Left ventricle myocardium inferior (tissue), 1 donor: ENCODE measurements at regions not wholly inside any gene's neighbourhood (a gene's known extent, or its start where the extent isn't known, plus 50 kb on each side); places are given as distances from the start of the nearest gene placed in this dataset.

Experiments used
- DNase-seq: peaks from one replicate; pipeline ENCODE4 v3.0.0-alpha.2; 2020
- H3K27ac ChIP-seq: fragments of 200-600 bp; replicated peaks from 2 replicates; pipeline ENCODE4 v1.8.0; 2021
- H3K27me3 ChIP-seq: fragments of 200-600 bp; 2 replicates; pipeline ENCODE4 v1.8.0; 2021; ENCODE audit warnings: low read depth
- H3K36me3 ChIP-seq: fragments of 200-600 bp; 2 replicates; pipeline ENCODE4 v1.8.0; 2021
- H3K4me1 ChIP-seq: fragments of 200-600 bp; 2 replicates; pipeline ENCODE4 v1.8.0; 2021
- H3K4me3 ChIP-seq: fragments of 200-600 bp; 2 replicates; pipeline ENCODE4 v1.8.0; 2021; ENCODE audit warnings: mild to moderate bottlenecking, moderate library complexity
- H3K9me3 ChIP-seq: fragments of 200-600 bp; replicated peaks from 2 replicates; pipeline ENCODE4 v1.8.0; 2021
- CTCF ChIP-seq: fragments of 200-600 bp; IDR thresholded peaks from 2 replicates; pipeline ENCODE4 v1.8.0; 2021; ENCODE audit warnings: antibody characterized with exemption, mild to moderate bottlenecking, borderline replicate concordance
- intact Hi-C: fragments of 100-400 bp; cut with micrococcal nuclease; formaldehyde crosslinking; loops from one replicate; pipeline ENCODE4 v1.11.0; 2022
- donor health status: DM: no; HTN: yes; CAD: no; lungs with severe emphysema.

GRCh38 chr5:164763206-164763605 lies 1257.8 kb downstream of the MAT2B start:
- intact Hi-C loops = no loop called here
- no peak for TF ChIP-seq CTCF

GRCh38 chr5:164772122-164772521 lies 1266.7 kb downstream of the MAT2B start:
- intact Hi-C loops = no loop called here
- H3K27ac ChIP-seq = no peak overlapping the region
- no peak for DNase-seq
- no peaks in the 10 kb centered on the region for H3K36me3 ChIP-seq
- peaks cover 5% of the 10 kb centered on the region for H3K9me3 ChIP-seq
- no peak overlapping the region for H3K4me3 ChIP-seq
- no peak for TF ChIP-seq CTCF
- no peaks in the 10 kb centered on the region for H3K4me1 ChIP-seq
- no peaks in the 10 kb centered on the region for H3K27me3 ChIP-seq

More at GRCh38 chr5:164763206-164763605, 1257.8 kb downstream of the MAT2B start:
- no peaks in the 10 kb centered on the region for H3K4me1 ChIP-seq
- H3K27me3 ChIP-seq = no peaks in the 10 kb centered on the region
- no peak for DNase-seq
- H3K27ac ChIP-seq = no peak overlapping the region
- no peaks in the 10 kb centered on the region for H3K36me3 ChIP-seq
- peaks cover 11% of the 10 kb centered on the region for H3K9me3 ChIP-seq
- no peak overlapping the region for H3K4me3 ChIP-seq

GRCh38 chr5:164784230-164784629 lies 1278.8 kb downstream of the MAT2B start:
- H3K27ac ChIP-seq = no peak overlapping the region
- H3K9me3 ChIP-seq = no peaks in the 10 kb centered on the region
- TF ChIP-seq CTCF = no peak
- DNase-seq = no peak
- no peaks in the 10 kb centered on the region for H3K27me3 ChIP-seq
- intact Hi-C loops = no loop called here
- no peaks in the 10 kb centered on the region for H3K36me3 ChIP-seq
- H3K4me1 ChIP-seq = no peaks in the 10 kb centered on the region
- no peak overlapping the region for H3K4me3 ChIP-seq

- DNase-seq = no peak
- Histone ChIP-seq H3K36me3 (no peaks in the 10 kb centered on the region), H3K4me3 (no peak overlapping the region), H3K27me3 (no peaks in the 10 kb centered on the region), H3K27ac (no peak overlapping the region), H3K9me3 (peaks cover 22% of the 10 kb centered on the region), H3K4me1 (no peaks in the 10 kb centered on the region)
- TF ChIP-seq CTCF = no peak
- intact Hi-C loops = no loop called here
These were observed 1292.7 kb downstream of the MAT2B start for GRCh38 chr5:164798110-164798509.

GRCh38 chr5:164799391-164799790 lies 1294.0 kb downstream of the MAT2B start:
- no peak for TF ChIP-seq CTCF
- Histone ChIP-seq H3K9me3 (peaks cover 22% of the 10 kb centered on the region), H3K4me3 (no peak overlapping the region), H3K4me1 (no peaks in the 10 kb centered on the region), H3K27me3 (no peaks in the 10 kb centered on the region), H3K36me3 (no peaks in the 10 kb centered on the region), H3K27ac (no peak overlapping the region)
- intact Hi-C loops = no loop called here
- no peak for DNase-seq

GRCh38 chr5:164801910-164802309 lies 1296.5 kb downstream of the MAT2B start:
- H3K27me3 ChIP-seq = no peaks in the 10 kb centered on the region
- H3K4me1 ChIP-seq = no peaks in the 10 kb centered on the region
- H3K27ac ChIP-seq = no peak overlapping the region
- H3K36me3 ChIP-seq = no peaks in the 10 kb centered on the region
- H3K4me3 ChIP-seq = no peak overlapping the region
- no peak for DNase-seq
- intact Hi-C loops = no loop called here
- no peak for TF ChIP-seq CTCF
- H3K9me3 ChIP-seq = peaks cover 22% of the 10 kb centered on the region
